ENCODE measurements at regions not wholly inside any gene's neighbourhood (a gene's known extent, or its start where the extent isn't known, plus 50 kb on each side); places are given as distances from the start of the nearest gene placed in this dataset.
"Not testable (repeated sequence)": the region's sequence is repeated elsewhere in the genome, so short reads cannot be mapped to it uniquely, and the experiment has no call there.

DNA sequence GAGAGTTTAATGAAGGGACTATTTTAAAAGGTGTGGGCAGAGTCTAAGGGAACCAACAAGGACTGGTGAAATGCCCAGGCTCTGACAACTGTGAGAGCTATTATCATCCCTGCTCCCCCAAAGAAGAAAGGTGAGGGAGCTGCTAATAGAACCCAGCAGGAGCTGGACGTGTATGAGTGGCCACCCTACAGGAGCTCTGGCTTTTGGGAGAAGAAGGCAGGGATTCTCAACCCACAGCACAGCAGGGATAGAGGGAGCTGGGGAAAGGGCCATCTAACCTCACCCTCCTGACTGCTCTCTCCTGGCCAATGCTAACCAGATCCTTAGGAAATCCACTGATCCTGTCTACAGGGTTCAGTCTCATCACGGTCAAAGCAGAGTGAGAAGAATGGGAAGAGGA, 57.1 kb downstream of the GRIN2B start:
- DNase-seq, result no peak

DNA sequence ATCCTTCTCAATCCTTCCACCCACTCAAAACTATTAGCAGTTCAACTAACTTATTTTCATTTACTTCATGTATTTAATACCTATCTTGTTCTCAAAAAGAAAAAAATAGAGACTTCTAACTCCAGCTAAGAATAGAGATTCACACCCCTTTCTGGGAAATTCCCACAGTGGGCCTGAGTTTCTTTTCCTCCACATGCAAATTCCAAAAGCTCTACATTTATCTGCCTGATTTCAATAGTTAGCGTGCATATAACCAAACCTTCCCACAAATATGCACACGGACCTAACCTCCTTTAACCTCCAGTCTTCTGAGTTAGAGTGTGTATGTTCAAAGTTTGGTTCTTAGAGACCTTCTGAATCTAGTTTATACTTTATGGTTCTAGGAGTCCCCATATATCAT, 62.5 kb downstream of the GRIN2B start:
- DNase-seq, result no peak

DNA sequence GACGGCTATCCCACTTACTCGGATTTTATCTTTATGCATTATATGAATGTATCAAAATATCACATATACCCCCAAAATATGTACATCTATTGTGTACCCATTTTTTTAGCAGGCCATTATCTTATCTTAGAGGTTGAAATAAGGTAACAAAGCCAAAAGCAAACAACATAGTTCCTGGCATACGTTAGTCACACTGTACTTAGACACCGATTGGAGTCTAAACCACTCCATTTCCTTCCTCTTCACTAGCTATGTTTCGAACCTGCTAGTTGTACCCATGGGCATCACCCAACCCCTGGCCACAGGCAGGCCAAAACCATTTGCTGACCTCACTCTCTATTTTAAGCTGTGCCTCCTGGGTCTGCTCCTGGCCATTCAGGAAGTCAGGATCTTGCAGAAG, 66.3 kb downstream of the GRIN2B start:
- no peak for DNase-seq

DNA sequence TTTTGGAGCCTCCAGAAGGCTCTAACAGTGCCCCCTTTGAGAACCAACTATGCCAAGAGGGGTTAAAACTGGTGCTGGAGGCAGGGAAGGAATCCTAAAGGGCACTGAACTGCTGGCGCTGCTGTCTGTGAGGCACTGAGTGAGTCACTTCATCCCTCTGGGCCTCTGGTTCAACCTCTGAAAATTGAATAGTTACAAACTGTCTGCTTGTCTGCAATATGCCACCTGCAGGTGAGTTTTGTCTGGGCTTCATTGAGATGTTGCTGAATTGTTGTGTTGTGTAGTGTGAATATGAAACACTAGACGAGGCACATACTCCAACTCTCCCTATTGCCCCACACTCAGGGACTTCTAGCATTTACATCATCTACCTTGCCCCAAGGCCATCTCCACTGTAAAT, 68.0 kb downstream of the GRIN2B start:
- no peak for DNase-seq

DNA sequence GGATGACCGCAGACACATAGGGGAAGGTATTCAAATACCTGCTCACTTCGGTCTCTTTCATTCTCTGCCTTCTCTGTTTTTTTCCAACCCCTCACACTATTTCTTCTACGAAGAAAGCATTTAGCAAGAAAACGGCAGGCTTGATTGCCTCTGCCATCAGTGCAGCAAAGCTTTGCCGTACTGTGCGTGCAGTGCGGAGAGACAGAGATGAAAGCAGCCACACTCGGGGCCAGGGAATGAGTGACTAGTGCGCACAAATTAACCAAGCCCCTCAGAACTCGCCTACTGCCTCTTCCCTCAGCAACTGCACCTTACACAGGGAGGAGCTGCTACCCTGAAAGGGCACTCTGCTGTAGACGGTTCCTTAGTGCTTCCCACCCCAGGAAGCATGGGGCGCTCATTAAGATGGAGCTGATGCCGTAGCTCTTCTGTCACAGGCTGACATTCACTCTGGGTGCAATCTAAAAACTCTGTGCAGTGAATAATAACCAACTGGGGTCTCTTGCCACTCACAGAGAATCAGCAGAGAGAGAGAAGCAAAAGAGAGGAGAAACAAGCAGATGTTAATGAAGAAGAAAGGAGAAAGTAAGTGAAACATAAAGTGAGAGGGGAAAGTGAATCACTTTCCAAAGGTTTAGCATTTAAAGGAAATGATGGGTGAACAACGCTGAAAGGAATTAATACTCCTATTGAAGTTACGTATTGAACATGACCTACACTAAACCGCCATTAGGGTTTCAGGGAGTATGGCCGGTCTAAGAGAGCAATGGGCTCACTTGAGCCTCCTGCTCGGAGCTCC, 69.4 kb downstream of the GRIN2B start:
- DNase-seq, result no peak

DNA sequence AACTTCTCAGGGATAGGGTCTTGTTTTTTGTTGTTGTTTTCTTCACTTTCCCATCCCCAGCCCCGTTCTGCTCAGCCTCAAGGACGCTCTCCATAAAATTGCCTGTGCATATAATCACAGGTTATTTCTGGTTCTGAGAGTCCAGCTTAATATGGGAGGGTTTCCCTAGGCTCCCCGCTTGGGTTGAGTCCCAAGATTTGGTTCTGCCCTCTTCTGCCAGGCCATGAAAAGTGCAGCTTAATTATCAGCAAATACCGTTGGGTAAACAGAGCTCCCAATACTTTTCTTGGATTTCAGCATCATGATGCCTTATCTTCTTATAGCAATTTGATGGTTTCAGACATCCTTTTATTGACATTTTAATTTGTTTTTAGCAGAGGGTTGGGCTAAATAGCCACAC, 75.6 kb downstream of the GRIN2B start:
- DNase-seq, result peak; percentile 8

DNA sequence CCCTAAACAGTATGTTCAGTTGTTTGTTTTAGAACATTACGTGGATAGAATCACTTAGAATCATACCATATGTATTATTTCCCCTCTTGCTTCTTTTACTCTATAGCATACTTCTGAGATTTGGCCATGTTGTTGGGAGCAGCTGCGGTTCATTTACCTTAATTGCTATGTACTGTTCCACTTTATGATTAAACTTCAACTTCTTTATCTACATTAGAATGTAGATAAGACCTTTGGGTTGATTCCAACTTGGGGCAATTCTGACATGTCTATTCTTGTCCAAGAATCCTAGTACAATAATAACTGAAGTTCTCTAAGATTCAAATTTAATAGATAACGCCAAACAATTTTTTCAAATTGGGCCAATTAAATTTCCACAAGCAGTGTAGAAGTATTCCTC, 80.7 kb downstream of the GRIN2B start:
- no peak for DNase-seq

DNA sequence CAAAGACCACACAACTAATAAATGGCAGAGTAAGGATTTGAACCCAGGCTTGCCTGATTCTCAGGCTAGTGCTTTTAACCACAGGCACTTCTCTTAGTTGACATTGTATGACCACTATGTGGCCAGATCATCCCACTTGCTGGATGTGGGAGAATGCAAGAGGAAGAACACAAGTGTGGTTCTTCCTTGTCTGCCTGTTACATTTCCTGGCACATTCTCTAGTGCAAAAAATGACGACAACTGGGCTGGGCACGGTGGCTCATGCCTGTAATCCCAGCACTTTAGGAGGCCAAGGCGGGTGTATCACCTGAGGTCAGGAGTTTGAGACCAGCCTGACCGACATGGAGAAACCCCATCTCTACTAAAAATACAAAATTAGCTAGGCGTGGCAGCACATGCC, 83.0 kb downstream of the GRIN2B start:
- DNase-seq, result not testable (repeated sequence)

DNA sequence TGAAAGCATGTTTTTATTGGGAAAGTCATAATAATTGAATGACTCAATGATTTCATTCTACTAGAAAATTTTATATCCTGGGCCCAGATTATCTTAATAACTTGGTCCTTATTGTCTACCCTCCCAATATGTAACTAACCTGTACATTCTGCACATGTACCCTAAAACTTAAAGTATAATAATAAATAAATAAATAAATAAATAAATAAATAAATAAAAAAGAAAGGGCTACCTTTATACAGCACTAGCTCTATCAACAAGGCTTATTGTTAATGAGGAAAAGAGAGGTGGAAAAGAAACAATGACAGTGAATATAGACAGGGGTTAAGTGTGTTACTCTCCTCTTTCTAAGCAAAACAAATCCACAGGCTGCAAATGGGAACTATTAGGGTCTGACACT, 83.6 kb downstream of the GRIN2B start:
- no peak for DNase-seq

DNA sequence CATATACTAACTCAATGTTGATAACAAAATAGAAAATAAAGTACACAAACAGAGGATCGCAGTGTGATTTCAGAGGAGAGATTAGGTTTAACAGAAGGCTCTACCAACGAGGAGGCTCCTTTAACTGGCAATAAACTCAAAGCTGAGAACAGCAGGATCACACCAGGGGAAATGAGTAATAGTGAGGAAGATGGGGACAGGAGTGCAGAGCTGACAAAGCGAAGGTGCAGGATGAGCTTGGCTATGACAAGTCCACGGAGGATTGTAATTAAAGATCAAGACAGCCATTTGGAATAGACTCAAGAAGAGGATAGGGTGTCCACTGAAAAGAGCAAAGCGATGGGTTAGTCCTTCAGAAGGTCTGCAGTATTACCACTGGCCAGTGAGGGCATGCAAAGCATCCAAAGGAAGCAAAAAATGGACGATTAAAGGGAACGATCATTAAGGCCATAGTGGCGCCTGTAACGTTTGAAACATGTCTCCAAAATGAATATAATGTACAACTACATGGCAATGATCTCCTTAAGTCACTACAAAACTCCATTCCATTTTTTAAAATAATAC, 85.3 kb downstream of the GRIN2B start:
- DNase-seq, result no peak

DNA sequence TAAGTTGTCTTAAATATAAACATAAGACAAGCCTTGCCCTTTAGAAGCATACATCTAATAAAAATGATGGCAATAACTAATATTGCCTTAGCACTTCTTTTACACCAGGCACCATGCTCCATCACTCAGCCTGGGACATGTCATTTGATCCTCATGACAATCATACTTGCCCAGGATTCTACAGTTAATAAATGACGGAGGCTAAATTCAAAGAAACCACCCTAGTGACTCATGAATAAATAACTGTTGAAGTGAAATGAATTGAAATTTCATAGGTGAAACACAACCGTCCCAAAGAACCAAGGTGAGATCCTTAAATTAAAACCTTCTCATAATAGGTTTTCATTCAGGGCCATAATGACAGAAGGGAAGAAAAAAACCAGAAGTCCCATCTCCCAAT, 89.5 kb downstream of the GRIN2B start:
- no peak for DNase-seq

DNA sequence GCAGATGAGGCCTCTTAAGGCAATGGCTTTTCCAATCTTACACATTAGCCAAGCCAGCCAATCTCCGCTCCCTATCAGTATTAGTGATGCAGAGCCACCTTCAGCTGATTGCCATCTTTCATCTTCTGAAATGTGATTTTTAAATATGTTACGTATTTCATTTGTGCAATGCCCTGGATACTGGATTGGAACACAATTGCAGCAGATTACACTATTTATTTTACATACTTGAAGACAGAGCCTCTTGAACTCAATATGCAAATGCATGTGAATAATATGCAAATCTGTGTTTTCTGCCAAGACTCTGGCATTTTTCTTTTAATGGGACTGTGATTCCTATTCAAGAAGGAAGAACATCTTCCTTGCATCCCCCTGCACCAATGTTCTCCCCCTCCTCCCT, 90.5 kb downstream of the GRIN2B start:
- no peak for DNase-seq

DNA sequence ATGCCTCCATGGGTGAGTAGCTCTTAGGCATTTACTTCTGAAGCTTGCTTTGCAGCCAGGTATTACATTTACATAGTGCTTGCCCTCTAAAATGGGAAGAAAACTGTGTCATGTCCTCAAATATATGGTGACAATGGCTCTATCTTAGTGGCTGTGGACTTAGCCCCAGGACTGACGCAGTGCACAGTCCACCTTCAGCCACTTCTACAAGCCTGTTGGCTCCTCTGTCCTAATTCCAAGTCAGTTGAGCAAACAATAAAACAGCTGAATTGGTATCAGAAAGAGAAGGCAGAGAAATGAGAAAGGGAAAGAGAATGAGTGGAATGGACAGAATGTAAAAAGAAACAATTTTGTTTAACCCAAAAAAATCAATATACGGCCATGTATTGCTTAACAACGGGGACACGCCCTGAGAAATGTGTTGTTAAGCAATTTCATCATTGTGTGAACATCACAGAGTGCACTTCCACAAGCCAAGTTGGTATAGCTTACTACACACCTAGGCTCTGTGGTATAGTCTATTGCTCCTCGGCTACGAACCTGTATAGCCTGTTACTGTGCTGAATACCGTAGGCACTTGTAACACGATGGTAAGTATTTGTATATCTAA, 93.5 kb downstream of the GRIN2B start:
- DNase-seq, result no peak

DNA sequence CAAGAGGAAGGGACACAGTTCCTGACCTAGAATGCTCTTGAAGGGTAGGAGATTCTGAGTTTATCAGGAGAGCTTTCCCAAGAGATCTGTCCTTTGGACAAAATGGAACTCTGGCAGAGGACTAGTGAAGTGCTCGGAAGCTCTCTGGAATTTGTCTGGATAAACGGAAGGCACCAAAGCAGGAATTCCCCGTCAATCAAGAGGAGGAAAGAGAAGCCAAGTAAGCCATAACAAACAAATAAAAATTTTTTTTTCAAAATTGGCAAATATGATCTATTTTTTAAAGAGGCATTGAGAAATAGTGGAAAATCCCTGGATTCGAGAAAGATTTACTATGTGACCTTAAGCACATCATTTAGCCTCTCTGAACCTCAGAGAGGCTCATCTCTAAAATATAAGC, 99.2 kb downstream of the GRIN2B start:
- no peak for DNase-seq

DNA sequence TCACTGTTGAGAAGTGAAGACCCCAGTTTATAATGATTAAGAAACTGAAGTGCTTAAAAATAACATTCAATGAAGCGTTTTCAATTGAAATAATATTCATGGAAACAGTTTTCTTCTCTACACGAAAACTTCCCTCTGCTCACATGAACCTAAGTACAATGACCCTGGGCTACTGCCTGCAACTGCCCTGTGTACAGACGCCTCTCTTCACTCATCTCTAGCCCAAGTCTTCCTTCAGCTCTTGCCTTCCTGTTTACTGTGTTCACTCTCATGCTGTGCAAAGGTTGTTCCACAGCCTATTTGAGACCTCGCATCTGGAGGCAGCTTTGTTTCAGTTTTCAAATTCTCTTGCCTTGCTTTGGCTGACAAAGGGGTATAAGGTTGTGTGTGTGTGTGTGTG, 100.8 kb downstream of the GRIN2B start:
- no peak for DNase-seq

DNA sequence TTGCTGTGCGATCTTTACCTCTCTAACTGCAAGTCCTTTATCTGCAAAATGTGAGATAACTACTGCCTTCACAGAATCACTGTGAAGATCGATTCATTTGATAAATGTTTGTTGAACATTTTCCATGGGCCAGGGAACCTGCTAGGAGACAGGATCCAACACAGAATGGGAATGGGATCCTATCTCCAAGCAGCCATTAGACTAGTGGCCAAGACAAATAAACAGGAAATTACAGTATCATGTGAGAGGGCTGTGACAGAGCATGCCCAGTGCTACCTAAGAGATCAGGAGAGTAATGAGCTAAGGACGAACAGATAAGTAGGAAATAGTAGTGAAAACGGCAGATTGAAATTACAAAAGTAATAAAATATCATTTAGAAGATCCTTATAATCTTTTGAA, 105.7 kb downstream of the GRIN2B start:
- no peak for DNase-seq

DNA sequence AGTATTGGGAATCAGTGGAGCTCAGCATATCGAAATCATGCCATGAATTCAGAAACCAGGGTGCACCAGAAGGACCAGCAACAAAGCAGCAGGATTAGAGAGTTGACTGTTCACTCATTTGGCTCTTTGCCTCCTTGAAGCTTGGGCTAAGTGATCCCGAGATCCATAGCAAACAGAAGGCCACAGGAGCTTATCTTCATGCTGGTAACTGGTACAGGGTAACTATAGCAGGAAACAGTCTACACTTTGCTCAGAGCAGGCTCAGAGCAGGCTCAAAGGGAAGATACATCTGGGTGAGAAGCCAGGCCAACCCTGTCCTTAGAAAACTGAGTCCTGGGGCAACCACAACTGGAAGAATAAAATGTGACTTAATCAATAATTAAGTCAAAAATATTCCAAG, 111.1 kb downstream of the GRIN2B start:
- DNase-seq, result no peak

DNA sequence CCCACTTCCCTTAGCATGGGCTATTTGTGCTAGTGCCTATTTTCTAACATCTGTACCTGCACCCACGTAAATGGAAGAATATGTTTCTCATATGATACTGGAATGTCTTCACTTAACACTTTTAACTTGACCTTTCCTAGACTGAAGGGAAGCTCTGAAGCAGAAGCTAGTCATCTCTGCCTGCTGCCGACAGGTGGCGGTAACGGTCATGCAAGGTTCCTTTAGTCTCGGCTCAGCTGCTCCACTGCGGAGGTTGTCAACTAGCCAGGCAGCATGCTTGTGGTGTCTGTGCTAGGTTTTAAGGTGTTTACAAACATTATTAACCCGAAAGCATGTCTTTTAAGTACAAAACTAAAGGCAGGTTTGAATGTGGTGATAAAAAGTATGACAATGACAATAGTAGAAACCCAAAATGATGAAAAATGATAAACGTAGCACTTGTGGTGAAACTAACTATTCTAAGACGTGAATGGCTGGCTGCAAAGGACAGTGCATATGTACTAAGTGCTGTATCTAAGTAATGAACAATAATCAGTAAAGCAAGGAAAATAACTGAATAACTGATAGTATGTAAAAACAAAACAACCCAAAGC, 117.2 kb downstream of the GRIN2B start:
- peak; percentile 81 for DNase-seq

DNA sequence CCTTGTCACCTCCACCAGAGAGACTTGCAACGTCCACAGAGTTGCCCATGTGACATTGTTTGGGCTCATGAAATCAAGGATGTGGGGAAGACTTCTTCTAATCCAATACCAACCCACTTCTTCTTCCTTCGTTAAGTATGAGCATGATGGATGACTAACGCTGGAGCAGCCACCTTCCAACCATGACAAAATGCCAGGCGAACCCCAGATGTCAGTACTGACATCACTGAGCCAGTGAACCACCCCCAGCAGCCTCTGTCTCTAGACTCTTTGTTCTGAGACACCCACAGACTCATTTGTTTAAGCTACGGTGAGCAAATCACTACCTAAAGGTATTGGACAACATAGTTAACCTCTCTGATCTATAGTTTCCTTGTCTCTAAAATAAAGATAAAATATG, 123.7 kb downstream of the GRIN2B start:
- no peak for DNase-seq

DNA sequence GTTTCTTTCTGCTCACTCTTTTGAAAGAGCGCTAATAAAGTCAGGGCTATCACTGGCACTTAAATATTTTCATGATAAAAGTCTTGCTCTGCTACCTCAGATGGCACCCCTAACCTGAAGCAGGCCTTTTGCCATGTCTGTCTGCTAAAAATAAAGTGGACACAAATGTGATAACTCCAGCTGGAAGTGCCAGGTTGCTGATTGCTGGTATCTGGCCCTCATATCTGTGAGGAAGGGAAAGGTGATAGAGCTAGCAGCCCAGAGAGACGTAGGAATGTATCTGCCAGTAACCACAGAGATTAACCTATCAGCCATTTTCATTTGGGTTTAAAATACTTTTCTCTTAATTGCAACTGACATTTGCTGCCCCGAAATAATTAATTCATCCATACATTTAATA, 127.9 kb downstream of the GRIN2B start:
- no peak for DNase-seq

DNA sequence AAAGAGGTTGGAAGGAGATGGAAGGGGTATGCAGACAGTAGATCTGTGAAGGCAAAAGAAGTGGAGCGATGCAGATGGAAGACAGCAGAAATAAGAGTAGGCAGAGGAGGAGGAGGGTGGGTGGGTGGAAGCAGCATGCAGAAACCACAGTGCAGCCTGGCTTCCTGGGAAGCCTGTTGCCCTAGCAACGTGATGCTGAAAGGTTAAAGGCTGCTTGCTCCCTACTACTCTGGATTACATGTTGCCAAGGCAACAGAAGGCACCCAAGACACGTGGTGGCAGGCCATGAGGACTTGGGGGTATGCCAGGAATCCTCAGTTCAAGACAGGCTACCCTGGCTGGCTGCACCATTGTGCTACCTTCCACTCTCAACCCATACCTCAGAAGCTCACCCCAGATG, 129.6 kb downstream of the GRIN2B start:
- DNase-seq, result peak; percentile 9

DNA sequence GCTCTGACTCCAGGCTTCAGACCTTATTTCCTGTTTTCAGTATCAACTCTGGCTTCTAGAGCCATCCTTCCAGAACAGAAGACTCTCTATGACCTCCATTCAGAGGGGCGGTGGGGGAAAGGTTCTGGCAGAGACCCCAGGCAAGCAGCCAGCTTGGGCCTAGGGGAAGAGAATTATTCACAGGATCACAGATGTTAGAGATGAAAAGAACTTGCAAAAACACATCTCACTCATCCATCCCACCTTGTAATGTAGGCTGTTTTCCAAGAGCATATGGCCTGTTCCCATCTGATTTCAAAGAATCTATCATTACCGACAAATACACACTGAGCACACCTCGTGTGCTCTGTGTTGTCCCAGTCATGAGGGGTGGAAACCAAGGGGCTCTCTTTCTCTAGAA, 131.9 kb downstream of the GRIN2B start:
- no peak for DNase-seq

DNA sequence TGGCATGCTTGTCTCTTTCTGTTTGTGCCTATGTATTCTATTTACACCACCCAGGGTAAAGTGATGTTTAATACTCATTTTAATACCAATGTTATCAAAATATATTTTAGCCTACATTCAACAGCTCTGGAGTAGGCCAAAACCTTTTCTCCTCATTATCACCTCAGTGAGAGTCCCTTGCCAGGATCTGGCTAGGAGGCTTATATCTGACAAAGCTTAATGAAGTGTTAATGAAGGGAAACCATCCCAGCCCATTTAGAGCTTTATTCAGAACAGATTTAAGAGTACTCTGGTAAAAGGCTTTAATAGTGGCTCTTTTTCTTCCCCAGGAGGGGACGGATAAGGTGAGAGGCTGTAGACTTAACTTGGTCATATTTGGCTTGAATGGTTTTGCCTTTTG, 137.6 kb downstream of the GRIN2B start:
- peak; percentile 19 for DNase-seq

DNA sequence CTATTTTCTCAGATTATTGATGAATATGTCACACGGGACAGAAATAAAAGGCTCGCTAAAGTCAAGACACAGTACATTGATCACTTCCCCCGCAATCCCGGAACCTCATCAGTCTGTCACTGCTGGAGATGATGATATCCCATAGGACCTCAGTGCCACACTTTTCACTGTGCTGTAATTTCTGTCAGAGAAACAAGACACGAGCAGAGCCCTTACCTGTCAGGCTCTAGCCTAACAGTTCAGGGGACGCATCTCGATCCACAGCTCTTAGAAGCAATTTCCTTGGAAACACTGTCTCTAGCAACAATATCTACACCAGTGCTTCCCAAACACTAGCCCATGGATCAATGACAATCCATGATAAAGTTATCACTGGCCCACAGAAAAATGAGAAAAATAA, 140.0 kb downstream of the GRIN2B start:
- DNase-seq, result no peak
